GM12864 (cell line): ENCODE measurements at regions not wholly inside any gene's neighbourhood (a gene's known extent, or its start where the extent isn't known, plus 50 kb on each side); places are given as distances from the start of the nearest gene placed in this dataset.

Experiments
- DNase-seq: peaks from one replicate; pipeline ENCODE4 v3.0.0-alpha.2; 2011; ENCODE audit warnings: low read depth
- H3K4me3 ChIP-seq: 2 replicates; pipeline ENCODE4 v1.5.1; 2011; ENCODE audit warnings: mild to moderate bottlenecking, low read depth, low read length, control low read depth
- CTCF ChIP-seq: IDR thresholded peaks from 2 replicates; pipeline ENCODE4 v1.5.1; 2011; ENCODE audit warnings: low read depth, mild to moderate bottlenecking, moderate library complexity, low read length, control low read depth, inconsistent platforms; ENCODE audit errors: missing control alignments

DNA sequence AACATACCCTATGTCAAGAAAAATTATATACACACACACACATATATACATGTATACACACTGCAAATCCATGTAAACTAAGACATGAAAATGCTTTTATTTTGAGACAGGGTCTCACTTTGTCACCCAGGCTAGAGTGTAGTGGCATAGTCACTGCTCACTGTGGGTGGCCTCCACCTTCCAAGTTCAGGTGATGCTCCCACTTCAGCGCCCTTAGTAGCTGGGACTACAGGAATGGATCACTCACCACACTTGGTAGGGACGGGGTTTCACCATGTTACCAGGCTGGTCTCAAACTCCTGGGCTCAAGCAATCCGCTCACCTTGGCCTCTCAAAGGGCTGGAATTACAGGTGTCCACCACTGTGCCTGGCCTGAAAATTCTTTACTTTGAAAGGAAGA is 617.6 kb downstream of the NYAP2 start:
- TF ChIP-seq CTCF, result no peak
- DNase-seq, result no peak

GRCh38 chr2:226011716-226012450 is 612.4 kb downstream of the NYAP2 start:
- no peak overlapping the region for H3K4me3 ChIP-seq
- no peak for DNase-seq
- no peak for TF ChIP-seq CTCF

More for the DNA sequence above, 617.6 kb downstream of the NYAP2 start:
- no peak overlapping the region for H3K4me3 ChIP-seq

GRCh38 chr2:226002438-226002837 is 602.9 kb downstream of the NYAP2 start:
- no peak overlapping the region for H3K4me3 ChIP-seq
- no peak for DNase-seq
- no peak for TF ChIP-seq CTCF

- no peak overlapping the region for H3K4me3 ChIP-seq
- no peak for DNase-seq
- TF ChIP-seq CTCF, result no peak
Observed at GRCh38 chr2:226001716-226002115, 602.2 kb downstream of the NYAP2 start.

GRCh38 chr2:225999692-226000091 is 600.2 kb downstream of the NYAP2 start:
- TF ChIP-seq CTCF, result no peak
- DNase-seq, result no peak
- no peak overlapping the region for H3K4me3 ChIP-seq

GRCh38 chr2:225998653-225999052 is 599.1 kb downstream of the NYAP2 start:
- TF ChIP-seq CTCF, result no peak
- H3K4me3 ChIP-seq, result no peak overlapping the region
- DNase-seq, result no peak

- no peak for TF ChIP-seq CTCF
- H3K4me3 ChIP-seq, result no peak overlapping the region
- no peak for DNase-seq
Observed at GRCh38 chr2:225998116-225998515, 598.6 kb downstream of the NYAP2 start.
